ENCODE measurements at regions not wholly inside any gene's neighbourhood (a gene's known extent, or its start where the extent isn't known, plus 50 kb on each side); places are given as distances from the start of the nearest gene placed in this dataset.

- no peak overlapping the region for H3K4me3 ChIP-seq (ENCODE audit: low read length in 3 of 3)
- no peak for TF ChIP-seq CTCF (IDR thresholded peaks at IDR 0.05; ENCODE audit: borderline replicate concordance, extremely low read depth, insufficient read depth)
- no peak for FAIRE-seq
These were observed 101.0 kb upstream of the SPRY2 start for GRCh38 chr13:80441968-80442367.

DNA sequence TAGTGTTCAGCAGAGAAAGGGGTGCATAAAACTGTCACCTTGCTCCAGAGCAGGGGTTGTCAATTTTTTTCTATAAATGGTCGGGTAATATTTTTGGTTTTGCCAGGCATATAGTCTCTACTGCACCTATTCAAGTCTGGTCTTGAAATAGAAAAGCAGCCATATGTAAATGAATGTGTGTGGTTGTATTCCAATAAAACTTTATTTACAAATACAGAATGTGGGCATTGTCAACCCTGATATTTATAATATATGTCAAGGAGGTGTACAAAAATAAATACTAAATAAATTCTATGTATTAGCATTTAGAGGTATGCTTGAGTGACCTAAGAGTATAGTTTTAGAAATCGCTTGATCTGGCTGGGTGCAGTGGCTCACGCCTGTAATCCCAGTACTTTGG is 97.6 kb upstream of the SPRY2 start:
- Histone ChIP-seq H3K27me3 (ENCODE audit: control insufficient read depth, insufficient read depth, low read length) (no peaks in the 10 kb centered on the region), H3K4me1 (ENCODE audit: control insufficient read depth in 2 of 3, insufficient read depth in 2 of 3, low read depth in 1 of 3, low read length in 3 of 3) (no peaks in the 10 kb centered on the region), H3K36me3 (ENCODE audit: control insufficient read depth in 2 of 3, insufficient read depth in 3 of 3, low read length in 3 of 3) (no peaks in the 10 kb centered on the region), H3K9me3 (ENCODE audit: control insufficient read depth in 2 of 3, insufficient read depth in 1 of 3, low read length in 3 of 3) (no peaks in the 10 kb centered on the region), H3K9ac (ENCODE audit: low read length in 3 of 3) (no peak overlapping the region), H3K27ac (ENCODE audit: low read depth in 2 of 2, low read length in 2 of 2) (no peak overlapping the region), H3K4me3 (ENCODE audit: low read length in 3 of 3) (no peak overlapping the region)
- TF ChIP-seq CTCF (IDR thresholded peaks at IDR 0.05; ENCODE audit: borderline replicate concordance, extremely low read depth, insufficient read depth) = no peak
- no peak for DNase-seq
- no peak for FAIRE-seq
- intact Hi-C loops (cut with DNase I) = no loop called here

More at GRCh38 chr13:80441968-80442367, 101.0 kb upstream of the SPRY2 start:
- Histone ChIP-seq H3K27me3 (ENCODE audit: control insufficient read depth, insufficient read depth, low read length) (no peaks in the 10 kb centered on the region), H3K4me1 (ENCODE audit: control insufficient read depth in 2 of 3, insufficient read depth in 2 of 3, low read depth in 1 of 3, low read length in 3 of 3) (no peaks in the 10 kb centered on the region), H3K27ac (ENCODE audit: low read depth in 2 of 2, low read length in 2 of 2) (no peak overlapping the region), H3K9ac (ENCODE audit: low read length in 3 of 3) (no peak overlapping the region), H3K9me3 (ENCODE audit: control insufficient read depth in 2 of 3, insufficient read depth in 1 of 3, low read length in 3 of 3) (no peaks in the 10 kb centered on the region), H3K36me3 (ENCODE audit: control insufficient read depth in 2 of 3, insufficient read depth in 3 of 3, low read length in 3 of 3) (no peaks in the 10 kb centered on the region)
- no peak for DNase-seq
- intact Hi-C loops (cut with DNase I) = no loop called here

DNA sequence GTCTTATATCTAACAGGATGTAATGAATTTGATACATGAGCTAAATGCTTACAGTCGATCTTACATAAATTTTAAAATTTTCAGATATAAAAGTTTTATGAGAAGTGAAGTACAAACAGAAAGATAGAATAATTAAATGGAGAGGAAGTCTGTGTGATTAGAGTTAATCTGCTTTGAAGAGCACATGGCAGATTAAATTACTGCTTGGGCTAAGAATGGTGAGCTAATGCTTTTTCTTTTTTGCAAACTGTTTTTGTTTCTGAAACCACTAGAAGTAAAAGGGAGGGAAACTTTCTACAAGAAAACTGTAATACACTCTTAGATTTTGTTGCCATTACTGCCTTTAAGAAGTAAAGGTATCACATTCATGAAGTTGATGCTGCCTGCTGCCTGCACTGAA is 96.3 kb upstream of the SPRY2 start:
- Histone ChIP-seq H3K27ac (ENCODE audit: low read depth in 2 of 2, low read length in 2 of 2) (peak overlapping the region in 1 of 2 donors; percentile 1), H3K4me1 (ENCODE audit: control insufficient read depth in 2 of 3, insufficient read depth in 2 of 3, low read depth in 1 of 3, low read length in 3 of 3) (no peaks in the 10 kb centered on the region), H3K27me3 (ENCODE audit: control insufficient read depth, insufficient read depth, low read length) (no peaks in the 10 kb centered on the region), H3K9ac (ENCODE audit: low read length in 3 of 3) (no peak overlapping the region), H3K4me3 (ENCODE audit: low read length in 3 of 3) (no peak overlapping the region), H3K9me3 (ENCODE audit: control insufficient read depth in 2 of 3, insufficient read depth in 1 of 3, low read length in 3 of 3) (no peaks in the 10 kb centered on the region), H3K36me3 (ENCODE audit: control insufficient read depth in 2 of 3, insufficient read depth in 3 of 3, low read length in 3 of 3) (no peaks in the 10 kb centered on the region)
- TF ChIP-seq CTCF (IDR thresholded peaks at IDR 0.05; ENCODE audit: borderline replicate concordance, extremely low read depth, insufficient read depth) = no peak
- DNase-seq (peak in 2 of 5 donors; percentile 37 to 55), FAIRE-seq (no peak)
- intact Hi-C loops (cut with DNase I) = no loop called here

GRCh38 chr13:80436571-80437169 is 95.7 kb upstream of the SPRY2 start:
- no peaks in the 10 kb centered on the region for H3K9me3 ChIP-seq (ENCODE audit: control insufficient read depth in 2 of 3, insufficient read depth in 1 of 3, low read length in 3 of 3)
- intact Hi-C loops (cut with DNase I) = no loop called here
- H3K4me1 ChIP-seq (ENCODE audit: control insufficient read depth in 2 of 3, insufficient read depth in 2 of 3, low read depth in 1 of 3, low read length in 3 of 3) = no peaks in the 10 kb centered on the region
- TF ChIP-seq CTCF (IDR thresholded peaks at IDR 0.05; ENCODE audit: borderline replicate concordance, extremely low read depth, insufficient read depth) = no peak
- H3K4me3 ChIP-seq (ENCODE audit: low read length in 3 of 3) = no peak overlapping the region
- FAIRE-seq = no peak
- no peak overlapping the region for H3K9ac ChIP-seq (ENCODE audit: low read length in 3 of 3)
- H3K36me3 ChIP-seq (ENCODE audit: control insufficient read depth in 2 of 3, insufficient read depth in 3 of 3, low read length in 3 of 3) = no peaks in the 10 kb centered on the region
- H3K27me3 ChIP-seq (ENCODE audit: control insufficient read depth, insufficient read depth, low read length) = no peaks in the 10 kb centered on the region
- no peak overlapping the region for H3K27ac ChIP-seq (ENCODE audit: low read depth in 2 of 2, low read length in 2 of 2)
- peak in 3 of 5 donors; percentile 29 to 88 (median 71) for DNase-seq
